Kidney capillary endothelial cell (primary cell): ENCODE measurements at regions not wholly inside any gene's neighbourhood (a gene's known extent, or its start where the extent isn't known, plus 50 kb on each side); places are given as distances from the start of the nearest gene placed in this dataset.
"Not testable (repeated sequence)": the region's sequence is repeated elsewhere in the genome, so short reads cannot be mapped to it uniquely, and the experiment has no call there.

ENCODE experiments used
- DNase-seq: peaks from one replicate; pipeline ENCODE4 v3.0.0-alpha.2; 2018; ENCODE audit warnings: low spot score

DNA sequence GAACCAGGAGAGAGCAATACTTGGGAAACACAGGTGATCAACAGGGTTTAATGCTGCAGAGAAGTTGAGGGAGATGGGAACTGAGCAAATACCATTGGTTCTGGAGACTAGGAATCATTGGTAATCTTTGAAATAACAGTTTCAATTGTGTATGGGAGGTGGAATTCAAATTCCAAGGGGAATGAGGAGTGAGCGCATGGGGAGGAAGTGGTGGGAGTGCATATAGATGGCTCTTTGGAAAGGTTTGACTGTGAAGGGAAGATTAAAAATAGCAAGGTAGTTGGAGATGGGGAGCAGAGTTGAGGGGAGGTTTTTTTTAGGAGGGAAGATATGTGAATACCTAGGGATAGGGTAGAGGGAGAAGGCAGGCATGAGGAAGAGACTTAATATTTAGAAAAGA is 51.1 kb upstream of the ROPN1 start:
- no peak for DNase-seq

DNA sequence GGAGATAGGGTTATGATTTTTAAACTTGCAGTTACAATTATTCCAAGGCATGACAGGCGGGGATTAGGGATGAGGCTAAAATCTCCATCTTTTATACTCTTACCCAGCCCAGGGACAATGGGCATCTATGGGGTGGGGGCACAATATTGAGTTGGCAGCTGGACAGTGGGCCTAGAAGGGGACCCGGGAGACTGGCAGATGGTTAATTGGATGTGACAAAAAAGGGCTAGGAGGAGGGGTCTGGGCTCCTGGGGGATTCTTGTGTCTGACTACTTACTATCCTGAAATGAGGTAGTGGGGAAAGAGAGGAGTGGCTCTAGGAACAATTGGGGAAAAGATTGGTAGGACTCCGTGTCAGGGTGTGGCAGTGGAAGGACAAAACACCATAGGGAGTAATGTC is 53.0 kb upstream of the ROPN1 start:
- DNase-seq: no peak

- no peak for DNase-seq
Measured at GRCh38 chr3:124048967-124049798, 57.3 kb upstream of the ROPN1 start.

DNA sequence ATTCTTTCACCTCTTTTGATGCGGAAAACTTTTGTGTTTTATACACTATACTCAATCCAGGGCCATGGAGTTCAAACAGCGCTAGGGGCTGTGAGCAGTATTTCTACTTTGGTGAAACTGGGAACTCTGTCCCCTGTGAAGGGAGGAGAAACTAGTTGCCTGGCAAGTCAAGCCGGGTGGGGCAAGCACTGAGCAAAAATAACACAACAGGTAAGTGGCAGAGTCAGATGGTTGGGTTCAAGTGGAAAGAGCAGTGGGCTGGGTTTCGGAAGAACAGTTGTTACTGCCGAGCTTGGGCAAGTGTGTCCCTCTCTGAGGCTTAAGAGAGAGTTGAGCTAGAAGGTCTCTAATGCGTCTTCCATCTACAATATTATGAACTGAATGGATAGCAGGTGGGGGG is 59.7 kb upstream of the ROPN1 start:
- no peak for DNase-seq

DNA sequence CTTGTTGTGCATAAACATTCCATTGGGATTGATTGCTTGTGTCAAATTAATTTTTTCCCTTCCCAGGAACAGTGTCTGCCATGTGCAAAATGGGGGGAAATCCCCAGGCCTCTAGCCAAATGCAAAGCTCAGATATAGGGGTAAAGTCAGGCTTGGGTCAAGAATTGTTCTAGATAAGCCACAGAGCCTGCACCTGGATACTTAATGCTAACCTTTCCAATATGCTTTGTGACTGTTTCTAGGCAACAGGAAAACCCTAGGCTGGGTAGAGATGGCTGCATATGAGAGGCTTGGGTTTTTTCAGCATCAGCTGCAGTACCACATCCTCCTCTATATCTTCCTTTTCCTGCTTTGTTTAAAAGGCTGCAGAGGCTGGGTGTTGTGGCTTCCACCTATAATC is 61.9 kb upstream of the ROPN1 start:
- DNase-seq: no peak

GRCh38 chr3:124056846-124057245 is 64.9 kb upstream of the ROPN1 start:
- DNase-seq: no peak

DNA sequence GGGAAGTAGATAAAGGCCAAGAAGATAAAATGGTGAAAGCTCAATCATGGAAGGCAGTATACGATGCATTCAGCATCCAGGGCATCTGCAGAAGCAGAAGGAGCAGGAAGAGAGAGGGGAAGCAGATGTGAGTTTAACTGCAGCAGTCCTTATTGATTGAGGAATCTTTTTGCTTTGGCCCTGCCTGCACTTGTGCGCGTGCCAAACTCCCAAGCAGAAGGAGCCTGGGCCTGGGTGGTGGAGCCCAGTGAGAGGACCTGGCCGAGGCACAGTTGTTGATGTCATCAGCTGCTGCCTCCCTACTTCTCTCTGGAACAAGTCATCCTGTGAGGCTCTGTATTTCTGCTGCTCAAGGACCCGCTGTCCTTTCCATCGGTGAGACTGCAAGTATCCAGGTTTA is 65.5 kb upstream of the ROPN1 start:
- DNase-seq: no peak

DNA sequence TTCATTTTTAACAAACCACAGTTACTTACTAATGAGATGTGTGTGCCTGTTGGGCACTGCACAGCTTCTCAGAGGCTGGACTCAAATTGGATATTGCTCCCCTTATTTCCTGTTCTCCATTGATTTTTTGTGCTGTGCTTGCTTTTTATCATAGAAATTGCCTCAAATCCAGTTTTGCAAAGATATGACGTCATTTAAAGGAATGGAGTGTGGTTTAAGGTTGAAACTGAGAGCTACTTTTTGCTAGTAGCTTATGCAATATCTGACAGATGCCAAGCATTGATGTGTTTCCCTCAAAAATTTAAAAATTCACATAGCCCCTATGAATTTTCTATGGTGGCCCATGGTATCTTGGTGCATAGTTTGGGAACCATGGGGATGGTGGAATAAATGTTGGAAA is 67.7 kb upstream of the ROPN1 start:
- no peak for DNase-seq

GRCh38 chr3:124063197-124063909 is 71.4 kb upstream of the ROPN1 start:
- peak; percentile 10 for DNase-seq

GRCh38 chr3:124064050-124064449 is 72.1 kb upstream of the ROPN1 start:
- DNase-seq: no peak

GRCh38 chr3:124066543-124066942 is 74.6 kb upstream of the ROPN1 start:
- not testable (repeated sequence) for DNase-seq

- not testable (repeated sequence) for DNase-seq
Measured at GRCh38 chr3:124069706-124070105, 77.8 kb upstream of the ROPN1 start.

DNA sequence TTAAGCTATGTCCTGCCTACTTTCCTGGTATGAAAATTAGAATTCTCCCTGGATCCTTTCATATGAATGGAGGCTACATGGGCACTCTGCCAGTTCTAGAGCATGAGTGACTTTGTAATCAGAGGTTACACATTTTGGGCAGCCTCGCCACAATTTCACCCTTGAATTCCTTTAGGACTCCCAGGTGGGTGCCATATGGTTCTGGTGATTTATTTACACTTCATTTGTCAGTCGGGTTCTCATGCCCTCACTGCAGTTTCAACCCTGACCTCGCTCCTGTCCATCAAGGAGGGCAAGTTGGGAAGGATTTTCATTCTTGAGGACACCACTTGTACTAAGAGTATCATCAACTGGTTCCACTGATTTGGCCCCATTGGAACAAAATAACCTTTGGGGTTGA is 83.2 kb upstream of the ROPN1 start:
- DNase-seq: not testable (repeated sequence)

DNA sequence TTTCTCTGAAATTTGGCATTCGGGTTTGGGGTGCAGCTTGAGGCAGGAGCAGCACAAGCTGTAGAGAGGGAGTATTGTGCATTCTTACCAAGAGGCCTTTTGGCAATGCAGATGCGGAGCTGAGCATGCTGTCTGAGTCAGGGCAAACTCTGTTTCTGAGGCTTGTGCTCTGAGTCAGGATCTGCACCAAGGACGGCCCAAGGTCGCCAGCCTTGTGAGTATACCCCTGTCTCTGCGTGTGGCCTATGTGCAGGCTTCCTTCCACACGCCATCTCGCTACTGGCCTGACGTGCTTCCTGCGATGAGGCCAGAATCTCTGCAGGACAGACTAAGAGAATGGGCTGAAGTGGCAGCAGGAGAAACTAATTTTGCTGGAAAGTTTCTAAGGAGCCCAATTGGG is 83.8 kb upstream of the ROPN1 start:
- DNase-seq: no peak

GRCh38 chr3:124076235-124076634 is 84.3 kb upstream of the ROPN1 start:
- DNase-seq: no peak

- peak; percentile 42 for DNase-seq
Measured at GRCh38 chr3:124078953-124079911, 87.3 kb upstream of the ROPN1 start.

- no peak for DNase-seq
Measured at GRCh38 chr3:124079912-124080276, 88.0 kb upstream of the ROPN1 start.

- no peak for DNase-seq
Measured at GRCh38 chr3:124082343-124082742, 90.4 kb upstream of the ROPN1 start.

GRCh38 chr3:124084022-124084881 is 92.3 kb upstream of the ROPN1 start:
- DNase-seq: no peak

- no peak for DNase-seq
Measured at GRCh38 chr3:124088801-124089200, 96.9 kb upstream of the ROPN1 start.

GRCh38 chr3:124089214-124089613 is 97.3 kb upstream of the ROPN1 start:
- no peak for DNase-seq

DNA sequence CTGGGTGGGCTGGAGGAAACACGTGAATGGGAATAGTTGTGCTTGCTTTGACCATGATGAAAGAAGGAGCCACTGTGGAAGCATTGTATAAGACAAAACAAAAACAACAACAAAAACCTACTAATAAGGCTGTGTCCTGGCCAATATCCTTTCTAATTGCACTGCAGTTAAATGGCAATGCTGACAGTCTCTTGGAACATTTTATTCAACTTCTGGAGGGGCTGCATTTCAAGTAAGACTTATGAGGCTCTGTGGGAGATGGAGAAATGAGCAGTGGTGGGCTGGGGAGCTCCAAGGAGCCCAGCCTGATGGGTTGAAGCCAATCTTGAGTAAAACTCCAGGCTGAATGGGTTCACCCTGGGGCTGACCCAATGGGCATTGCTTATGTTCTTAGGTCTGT is 99.8 kb upstream of the ROPN1 start:
- no peak for DNase-seq
